ENCODE measurements at regions not wholly inside any gene's neighbourhood (a gene's known extent, or its start where the extent isn't known, plus 50 kb on each side); places are given as distances from the start of the nearest gene placed in this dataset.

- TF ChIP-seq CTCF (IDR thresholded peaks at IDR 0.05) (no peak), POLR2A (IDR thresholded peaks at IDR 0.05) (no peak)
These were observed 55.6 kb upstream of the ALOX12 start for GRCh38 chr17:6940186-6940649.
